Activated T-cell treated with anti-CD3 and anti-CD28 coated beads for 4 hours (primary cell): ENCODE measurements at regions not wholly inside any gene's neighbourhood (a gene's known extent, or its start where the extent isn't known, plus 50 kb on each side); places are given as distances from the start of the nearest gene placed in this dataset.

ENCODE experiments used
- DNase-seq: peaks from one replicate; pipeline ENCODE4 v3.0.0-alpha.2; 2020

GRCh38 chr6:33967966-33968724 is 164.3 kb upstream of the MLN start:
- DNase-seq: no peak

- DNase-seq: no peak
Observed at GRCh38 chr6:33967265-33967767, 163.5 kb upstream of the MLN start.

GRCh38 chr6:33966536-33966935 is 162.7 kb upstream of the MLN start:
- no peak for DNase-seq

- no peak for DNase-seq
Observed at GRCh38 chr6:33965766-33966165, 162.0 kb upstream of the MLN start.

DNA sequence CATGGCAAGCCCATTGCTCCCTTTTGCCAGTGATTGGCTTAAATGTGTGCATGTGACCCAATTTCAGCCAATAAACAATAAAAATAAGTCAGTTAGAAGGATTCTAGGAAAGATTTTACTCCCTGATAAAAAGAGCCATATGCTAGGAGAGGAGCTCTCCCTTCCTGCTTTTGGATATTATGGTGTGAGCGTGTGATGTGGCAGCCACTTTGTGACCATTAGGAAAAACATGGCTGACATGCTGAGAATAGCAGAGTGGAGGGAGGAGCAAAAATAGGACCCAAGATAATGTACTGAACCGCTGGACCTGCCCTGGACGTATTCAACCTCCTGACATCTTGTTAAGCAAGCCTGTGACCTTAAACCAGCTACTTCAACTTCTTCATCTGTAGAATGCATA is 160.6 kb upstream of the MLN start:
- DNase-seq: no peak

DNA sequence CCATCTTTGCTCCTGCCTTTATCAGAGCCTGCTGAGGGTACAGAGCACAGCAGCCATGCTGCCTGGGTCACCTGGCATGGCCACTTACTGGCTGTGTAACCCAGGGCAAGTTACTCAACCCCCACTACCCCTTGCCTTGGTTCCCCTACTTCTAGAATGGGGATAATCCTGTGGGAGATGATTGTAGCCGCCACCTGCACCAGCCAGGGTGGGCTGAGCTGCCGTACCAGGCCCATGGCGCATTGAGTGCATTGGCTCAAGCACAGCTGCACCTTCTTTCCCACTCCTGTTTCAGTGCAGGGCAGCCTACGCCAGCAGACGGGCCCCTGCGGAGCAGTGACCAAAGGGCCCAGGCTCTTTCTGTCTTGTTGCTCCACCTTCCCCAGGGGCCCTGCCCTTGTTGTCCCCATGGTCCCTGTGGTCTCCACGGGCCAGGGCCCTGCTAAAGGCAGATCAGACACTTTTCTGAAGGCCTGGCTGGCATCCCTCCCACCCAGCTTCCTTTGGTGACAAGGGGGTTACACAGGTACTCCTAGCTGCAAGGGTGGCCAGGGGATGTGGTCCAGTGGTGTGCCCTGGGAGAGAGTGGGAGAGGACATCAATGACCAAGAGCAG is 159.4 kb upstream of the MLN start:
- DNase-seq: no peak

GRCh38 chr6:33962246-33963027 is 158.6 kb upstream of the MLN start:
- no peak for DNase-seq

DNA sequence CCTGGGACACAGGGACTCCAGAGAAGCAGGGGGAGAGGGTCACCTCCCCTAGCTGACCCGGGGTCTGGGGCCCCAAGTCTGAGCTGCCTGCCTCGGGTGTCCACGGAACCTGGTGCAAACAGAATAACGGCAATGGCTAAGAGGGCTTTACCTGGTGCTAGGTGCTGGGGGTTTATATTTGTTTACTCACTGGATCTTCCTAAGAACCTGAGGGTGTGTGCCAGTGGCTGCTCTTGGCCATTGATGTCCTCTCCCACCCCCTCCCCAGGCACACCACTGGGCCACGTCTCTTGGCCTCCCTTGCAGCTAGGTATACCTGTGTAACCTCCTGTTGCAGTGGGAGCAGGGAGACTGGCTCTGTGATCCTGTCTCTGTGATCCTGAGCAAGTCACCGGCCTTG is 157.9 kb upstream of the MLN start:
- no peak for DNase-seq

- no peak for DNase-seq
Observed at GRCh38 chr6:33960345-33961313, 156.8 kb upstream of the MLN start.

DNA sequence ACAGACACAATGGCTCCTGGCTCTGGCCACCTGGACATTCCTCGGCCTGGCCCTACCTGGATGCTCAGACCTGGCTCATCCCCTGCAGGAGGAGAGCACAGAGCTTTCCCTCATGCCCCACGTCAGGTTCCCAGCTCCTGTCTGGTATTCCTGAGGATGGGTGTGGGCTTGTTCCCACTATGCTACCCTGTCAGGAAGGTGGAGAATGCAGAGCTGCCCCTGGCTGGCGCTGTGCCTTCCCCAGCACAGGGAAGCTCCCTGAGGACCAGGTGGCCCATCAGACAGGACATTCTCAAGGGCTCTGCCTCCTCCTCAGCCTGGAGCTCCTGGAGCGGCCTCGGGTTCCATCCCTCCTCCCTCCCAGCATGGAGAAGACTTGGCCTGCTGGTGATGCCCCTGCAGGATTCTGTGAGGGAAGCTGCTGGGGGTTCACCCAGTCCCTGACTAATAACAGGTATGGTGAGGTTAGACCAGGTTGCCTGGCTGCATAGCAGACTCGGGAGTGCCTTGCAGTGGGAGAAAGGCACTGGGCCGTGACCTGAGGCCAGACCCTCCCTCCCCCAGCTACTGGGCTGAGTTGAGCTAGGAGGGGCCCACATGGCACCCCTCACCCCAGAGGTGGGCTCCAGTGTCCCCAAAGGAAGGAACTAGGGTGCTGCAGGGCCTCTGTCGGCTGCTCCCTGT is 156.0 kb upstream of the MLN start:
- DNase-seq: no peak

DNA sequence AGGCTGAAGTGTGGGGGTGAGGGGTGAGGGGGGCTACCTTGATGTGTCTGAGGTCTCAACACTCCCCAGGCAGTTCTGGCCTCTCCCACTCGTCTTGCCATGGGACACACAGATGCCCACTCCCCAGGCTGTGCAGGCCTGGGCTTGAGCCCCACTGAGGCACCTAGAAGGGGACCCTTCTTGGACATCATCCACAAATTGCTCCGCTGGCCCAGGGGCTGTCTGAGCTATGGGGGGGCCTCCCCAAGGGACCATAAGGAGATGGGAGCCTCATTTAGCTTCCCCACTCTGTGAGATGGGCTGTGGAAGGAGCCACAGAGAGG is 155.5 kb upstream of the MLN start:
- DNase-seq: no peak

DNA sequence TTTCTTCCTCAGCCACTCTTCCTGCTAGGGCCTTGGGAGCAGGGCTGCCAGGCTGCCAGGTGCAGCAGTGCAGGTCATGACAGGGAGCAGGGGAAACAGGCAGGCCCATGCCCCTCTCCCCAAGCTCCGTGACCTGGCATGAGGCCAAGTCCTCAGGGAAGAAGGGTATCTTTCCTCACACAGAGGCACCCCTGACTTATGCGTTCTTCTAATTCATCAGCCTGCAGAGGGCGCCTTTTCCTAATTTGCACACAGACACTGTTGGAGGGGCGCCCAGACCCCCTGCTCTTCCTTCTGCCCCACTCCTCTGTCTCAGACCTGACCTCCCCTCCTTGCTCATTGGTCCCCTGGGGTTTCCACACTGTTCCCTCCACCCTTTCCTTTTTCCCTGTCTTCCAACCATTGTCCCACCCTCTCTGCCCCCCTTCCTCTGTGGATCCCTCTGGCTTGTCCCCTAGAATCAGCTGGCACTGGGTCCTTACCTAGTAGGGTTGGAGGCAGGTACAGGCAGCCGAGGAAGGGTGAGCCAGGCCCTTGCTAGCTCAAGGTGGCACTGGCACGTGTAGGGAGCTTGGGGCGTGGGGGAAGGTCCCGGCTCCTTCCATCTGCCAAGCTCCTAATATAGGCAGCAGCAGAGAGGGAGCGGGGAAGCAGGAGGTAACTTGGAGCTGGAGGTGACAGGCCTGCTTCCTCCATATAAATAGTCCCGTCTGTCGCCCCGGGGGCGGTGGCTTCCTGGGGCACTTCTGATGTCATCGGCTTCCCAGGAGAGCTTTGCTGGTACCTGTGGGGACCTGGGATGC is 154.9 kb upstream of the MLN start:
- no peak for DNase-seq

DNA sequence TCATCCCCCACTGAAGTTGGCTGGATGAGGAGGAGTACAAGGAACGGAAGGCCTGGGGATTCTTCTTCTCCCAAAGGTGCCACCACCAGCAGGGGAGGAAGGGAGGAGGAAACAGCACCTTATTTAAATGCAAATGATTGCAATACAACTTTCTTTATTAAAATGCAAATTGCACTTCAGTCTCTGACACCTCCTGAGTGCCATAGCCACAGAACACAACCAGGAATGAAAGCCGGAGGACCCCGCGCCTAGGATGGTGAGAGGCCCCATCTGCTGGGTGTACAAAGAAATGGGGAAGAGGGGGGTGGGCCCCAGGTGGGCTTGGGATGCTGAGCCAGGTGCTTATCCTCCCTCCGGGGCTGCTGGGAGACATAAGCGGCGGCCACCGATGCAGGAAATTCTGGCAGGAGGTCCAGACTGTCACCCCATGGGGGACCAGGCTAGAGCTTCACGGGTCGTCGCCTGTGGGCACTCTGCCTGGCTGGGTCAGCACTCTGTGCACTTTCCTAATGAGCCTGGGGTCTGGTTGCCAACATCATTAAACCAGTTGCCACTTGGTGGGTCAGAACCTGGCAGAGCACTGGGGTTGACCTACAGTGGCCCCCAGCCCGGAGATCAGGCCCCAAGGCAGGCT is 154.2 kb upstream of the MLN start:
- no peak for DNase-seq

DNA sequence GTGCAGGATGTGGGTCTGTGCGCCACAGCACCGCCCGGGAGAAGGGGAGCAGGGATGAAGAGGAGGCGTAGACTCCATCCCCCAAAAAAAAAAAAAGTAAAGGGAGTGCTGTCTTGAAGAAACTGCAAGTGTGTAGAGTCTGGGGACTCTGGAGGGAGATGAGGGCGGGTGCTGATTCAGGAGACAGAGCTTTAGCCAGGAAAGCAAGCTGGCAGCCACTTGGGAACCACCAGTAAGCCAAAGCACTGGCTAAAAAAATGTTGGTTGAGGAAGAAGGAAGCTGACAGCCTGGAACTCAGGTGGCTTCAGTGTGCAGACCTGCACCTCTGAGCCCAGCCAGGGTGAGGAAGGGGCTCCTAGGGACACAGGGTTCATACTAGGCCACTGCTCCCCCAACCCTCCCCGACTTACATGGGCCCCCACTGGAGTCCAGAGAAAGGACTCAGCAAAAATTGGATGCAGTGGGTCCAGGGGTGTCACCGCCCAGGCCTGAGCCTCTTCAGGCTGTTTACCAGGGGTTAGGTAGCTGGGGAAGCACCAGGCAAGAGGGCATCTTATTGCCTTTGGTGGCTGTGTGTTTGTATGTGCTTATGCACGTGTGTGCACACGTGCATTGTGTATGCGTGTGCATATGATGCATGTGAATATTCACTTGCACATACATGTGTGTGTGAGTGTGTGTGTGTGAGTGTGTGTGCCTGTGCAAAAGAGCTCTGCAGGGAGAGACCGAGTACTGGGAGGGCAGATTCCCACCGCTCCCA is 153.5 kb upstream of the MLN start:
- no peak for DNase-seq

DNA sequence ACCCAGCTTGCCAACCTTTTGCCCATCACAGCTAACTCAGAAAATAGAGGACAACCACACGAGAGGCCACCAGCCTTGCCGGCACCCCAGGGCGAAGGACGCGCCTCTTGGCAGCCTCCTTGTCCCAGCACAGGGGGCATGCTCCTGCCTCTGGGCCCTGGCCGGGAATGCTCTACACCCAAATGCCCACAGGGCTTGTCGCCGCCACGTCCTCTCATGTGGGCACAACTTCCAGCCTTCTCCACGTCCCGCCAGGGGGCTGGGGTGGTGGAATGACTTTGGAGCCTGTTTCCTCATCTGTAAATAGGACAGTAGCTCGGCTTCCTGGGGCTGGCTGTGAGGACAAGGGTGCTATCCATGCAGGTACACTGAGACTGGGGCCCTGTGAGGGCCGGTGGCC is 152.4 kb upstream of the MLN start:
- DNase-seq: no peak

DNA sequence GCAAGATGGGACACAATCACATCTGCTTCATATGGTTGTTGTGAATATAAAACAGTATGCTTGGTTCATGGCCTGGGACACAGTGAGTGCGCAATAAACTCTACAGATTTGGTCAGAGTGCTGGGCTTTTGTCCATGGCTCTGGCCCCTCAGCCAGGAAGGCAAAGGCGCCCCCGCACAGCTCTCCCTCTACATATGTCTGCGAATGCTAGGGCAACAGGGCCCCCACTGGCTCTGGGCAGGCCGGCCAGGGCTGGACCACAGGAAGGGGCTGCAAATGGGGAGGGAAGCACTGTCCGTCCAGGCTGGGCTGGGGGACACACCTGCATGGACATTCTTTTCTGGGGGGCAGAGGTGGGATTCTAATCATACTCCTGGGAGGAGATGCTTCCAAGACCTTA is 151.8 kb upstream of the MLN start:
- no peak for DNase-seq

DNA sequence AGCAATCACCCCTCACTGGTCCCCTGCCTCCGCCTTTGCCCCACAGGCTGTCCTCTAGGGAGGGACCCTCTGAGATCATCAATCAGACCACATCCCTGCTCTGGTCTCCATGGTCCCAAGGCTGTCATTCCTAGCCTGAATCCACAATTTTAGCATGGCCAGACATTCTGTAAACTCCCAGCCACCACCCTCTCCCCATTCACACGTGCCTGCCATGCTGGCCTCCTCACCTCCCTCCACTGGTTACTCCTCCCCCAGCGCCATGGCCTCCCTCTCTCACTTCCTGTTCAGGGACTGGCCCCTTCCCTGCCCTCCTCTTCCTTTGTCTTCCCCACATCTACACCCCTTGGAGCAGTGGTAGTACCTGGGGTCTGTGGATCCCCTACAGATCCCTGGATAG is 150.7 kb upstream of the MLN start:
- no peak for DNase-seq

GRCh38 chr6:33953171-33953570 is 149.4 kb upstream of the MLN start:
- no peak for DNase-seq

DNA sequence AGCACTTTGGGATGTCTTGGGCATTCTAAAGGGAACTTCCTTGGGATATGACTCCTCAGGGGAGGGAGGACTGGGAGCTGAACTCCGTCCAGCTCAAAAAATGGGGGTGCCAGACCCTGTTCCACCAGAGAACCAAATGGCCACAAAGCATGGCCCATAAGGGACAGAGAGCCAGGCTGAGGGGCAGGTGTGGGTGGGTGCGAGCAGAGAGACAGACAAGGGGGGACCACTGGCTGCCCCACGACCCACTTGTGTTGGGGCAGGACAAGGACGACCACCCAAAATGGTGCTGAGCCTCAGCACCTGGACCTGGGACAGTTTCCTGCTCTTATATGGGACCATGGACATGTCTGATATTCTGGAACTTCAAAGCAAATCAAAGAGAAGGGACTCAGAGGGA is 148.2 kb upstream of the MLN start:
- no peak for DNase-seq
